Endothelial cell of umbilical vein (primary cell): ENCODE measurements at regions not wholly inside any gene's neighbourhood (a gene's known extent, or its start where the extent isn't known, plus 50 kb on each side); places are given as distances from the start of the nearest gene placed in this dataset.

ENCODE experiments used
- BruUV-seq: library from RNA; stranded (reverse); fragments of 400-500 nt; replicated peaks from 2 replicates; lab custom pipeline; 2021; lab: Mats Ljungman, UMichigan
- CTCF ChIA-PET: fragments of 300-600, 350-600 bp; sonication (Branson Sonifier 250); formaldehyde crosslinking; loops from one replicate; lab custom pipeline; 2021; ENCODE audit warnings: antibody characterized with exemption, inconsistent platforms; lab: Charles Lee
- POLR2A ChIA-PET: fragments of 300-600, 350-600 bp; sonication (Branson Sonifier 250); formaldehyde crosslinking; loops from one replicate; lab custom pipeline; 2021; ENCODE audit warnings: antibody characterized with exemption, inconsistent platforms; lab: Charles Lee
- DNase-seq: peaks from one replicate; pipeline ENCODE4 v3.0.0-alpha.2; 2011; ENCODE audit warnings: low read depth, low spot score
- FAIRE-seq: peaks from 2 replicates; lab custom pipeline; 2011; peaks lifted over from hg19 to GRCh38; lab: Jason Lieb, UNC
- H2AFZ ChIP-seq: 2 replicates; pipeline ENCODE4 v1.6.0; 2012; ENCODE audit warnings: low read depth, low read length, control low read depth, inconsistent platforms
- H3K27ac ChIP-seq: 2 replicates; pipeline ENCODE4 v1.5.1; 2011; ENCODE audit warnings: low read depth, mild to moderate bottlenecking, control low read depth, low read length, moderate library complexity; ENCODE audit not compliant: insufficient read depth
- H3K27me3 ChIP-seq, 2 experiments: 2 replicates each; pipeline versions ENCODE4 v1.6.0 to v1.6.1; 2011; ENCODE audit warnings: low read length in 2 of 2, mixed read lengths in 1 of 2; ENCODE audit not compliant: control insufficient read depth in 2 of 2, insufficient read depth in 2 of 2
- H3K36me3 ChIP-seq, 2 experiments: 2 replicates in 1 of 2; 3 replicates in 1 of 2; pipeline ENCODE4 v1.5.1; 2011; ENCODE audit warnings: low read length in 2 of 2, mild to moderate bottlenecking in 1 of 2, moderate library complexity in 1 of 2; ENCODE audit not compliant: control insufficient read depth in 2 of 2, insufficient read depth in 2 of 2; ENCODE audit errors: extremely low read depth in 1 of 2
- H3K4me1 ChIP-seq: 3 replicates; pipeline ENCODE4 v1.5.1; 2011; ENCODE audit warnings: mild to moderate bottlenecking, low read length; ENCODE audit not compliant: control insufficient read depth, insufficient read depth; ENCODE audit errors: extremely low read depth
- H3K4me2 ChIP-seq: 2 replicates; pipeline ENCODE4 v1.6.1; 2011; ENCODE audit warnings: low read length, control low read depth, mixed read lengths; ENCODE audit not compliant: insufficient read depth
- H3K4me3 ChIP-seq, 3 experiments: fragments of 200-600 bp in 1 of 3; sonication (generic), shearing (Covaris generic) in 1 of 3; replicated peaks in 1 of 3; 2 replicates each; pipeline ENCODE4 v1.5.1; 2011 to 2016; ENCODE audit warnings: control low read depth in 3 of 3, low read length in 3 of 3, mild to moderate bottlenecking in 2 of 3, inconsistent platforms in 1 of 3, low read depth in 1 of 3, moderate library complexity in 1 of 3; ENCODE audit not compliant: insufficient read depth in 1 of 3
- H3K79me2 ChIP-seq: 2 replicates; pipeline ENCODE4 v1.6.0; 2012; ENCODE audit warnings: low read length, inconsistent platforms; ENCODE audit not compliant: control insufficient read depth, insufficient read depth
- H3K9ac ChIP-seq: replicated peaks from 2 replicates; pipeline ENCODE3; 2011; ENCODE audit warnings: low read length, control low read depth; ENCODE audit not compliant: insufficient read depth; ENCODE audit errors: extremely low read depth
- H3K9me1 ChIP-seq: replicated peaks from 3 replicates; pipeline ENCODE4 v1.6.0; 2011; ENCODE audit warnings: mild to moderate bottlenecking, low read length; ENCODE audit not compliant: control insufficient read depth, insufficient read depth; ENCODE audit errors: extremely low read depth
- H3K9me3 ChIP-seq: replicated peaks from 2 replicates; pipeline ENCODE4 v1.5.1; 2012; ENCODE audit warnings: low read length, inconsistent platforms; ENCODE audit not compliant: control insufficient read depth, insufficient read depth
- H4K20me1 ChIP-seq: replicated peaks from 2 replicates; pipeline ENCODE3; 2011; ENCODE audit warnings: mild to moderate bottlenecking, low read length; ENCODE audit not compliant: control insufficient read depth, insufficient read depth; ENCODE audit errors: extremely low read depth
- CTCF ChIP-seq, 2 donors: IDR thresholded peaks; 1 replicate in 1 of 2; 2 replicates in 1 of 2; pipeline ENCODE4 v1.5.1; 2011; ENCODE audit warnings: low read length in 2 of 2, mild to moderate bottlenecking in 2 of 2, moderate library complexity in 2 of 2, control low read depth in 1 of 2, inconsistent platforms in 1 of 2, low read depth in 1 of 2; ENCODE audit not compliant: insufficient read depth in 1 of 2; ENCODE audit errors: extremely low read depth in 1 of 2
- EZH2 ChIP-seq: IDR thresholded peaks from 2 replicates; pipeline ENCODE4 v1.6.1; 2012; ENCODE audit warnings: borderline replicate concordance, low read depth, mild to moderate bottlenecking, moderate library complexity, low read length, inconsistent platforms; ENCODE audit not compliant: severe bottlenecking
- FOS ChIP-seq: IDR thresholded peaks from 2 replicates; pipeline ENCODE4 v1.6.1; 2011; ENCODE audit warnings: mild to moderate bottlenecking, low read length, moderate library complexity, borderline replicate concordance; ENCODE audit not compliant: insufficient read depth
- GATA2 ChIP-seq: IDR thresholded peaks from 2 replicates; pipeline ENCODE4 v1.7.0; 2011; ENCODE audit warnings: low read depth, mild to moderate bottlenecking, moderate library complexity, mixed read lengths, low read length; ENCODE audit not compliant: insufficient read length, insufficient read depth
- JUN ChIP-seq: IDR thresholded peaks from 2 replicates; pipeline ENCODE4 v1.6.1; 2011; ENCODE audit warnings: borderline replicate concordance, low read depth; ENCODE audit not compliant: insufficient read length, insufficient read depth
- MAX ChIP-seq: IDR thresholded peaks from 2 replicates; pipeline ENCODE4 v1.6.1; 2011; ENCODE audit not compliant: insufficient read depth, insufficient read length
- MYC ChIP-seq: IDR thresholded peaks from one replicate; pipeline ENCODE4 v1.6.1; 2011; ENCODE audit warnings: mild to moderate bottlenecking, low read depth, low read length
- POLR2A ChIP-seq: IDR thresholded peaks from 2 replicates; pipeline ENCODE4 v1.6.1; 2012; ENCODE audit warnings: low read depth, mild to moderate bottlenecking, control low read depth, low read length
- POLR2AphosphoS5 ChIP-seq: IDR thresholded peaks from 2 replicates; pipeline ENCODE4 v1.6.1; 2012; ENCODE audit warnings: low read depth, mild to moderate bottlenecking, control low read depth, low read length, moderate library complexity; ENCODE audit not compliant: insufficient read depth
- dilution Hi-C: fragments of 300-500 bp; cut with MboI; formaldehyde crosslinking; loops from one replicate; pipeline ENCODE4 v1.15.0; 2019; ENCODE audit warnings: low sequenced_read_pairs; ENCODE audit not compliant: extremely low pct_ligation_motif_present
- intact Hi-C: fragments of 100-400 bp; cut with micrococcal nuclease; formaldehyde crosslinking; loops from one replicate; pipeline ENCODE4 v1.10.0; 2022

- Histone ChIP-seq H3K4me1 (no peaks in the 10 kb centered on the region), H3K9me1 (no peaks in the 10 kb centered on the region), H3K9ac (no peak overlapping the region), H2AFZ (no peak overlapping the region), H3K4me3 (no peak overlapping the region), H3K79me2 (no peaks in the 10 kb centered on the region), H3K4me2 (no peak overlapping the region), H3K36me3 (no peaks in the 10 kb centered on the region), H3K9me3 (no peaks in the 10 kb centered on the region), H3K27ac (no peak overlapping the region), H3K27me3 (no peaks in the 10 kb centered on the region), H4K20me1 (no peaks in the 10 kb centered on the region)
- ChIA-PET POLR2A (no interaction called here), CTCF (no interaction called here)
- TF ChIP-seq CTCF (IDR thresholded peaks at IDR 0.05; ENCODE audit: extremely low read depth in 1 of 2, insufficient read depth in 1 of 2, low read depth in 1 of 2, low read length in 2 of 2): no peak
- no peak for TF ChIP-seq MAX
- no peak for TF ChIP-seq MYC
- TF ChIP-seq GATA2: no peak
- no peak for TF ChIP-seq POLR2A
- TF ChIP-seq EZH2: no peak
- TF ChIP-seq FOS: no peak
- TF ChIP-seq JUN: no peak
- no peak for TF ChIP-seq POLR2AphosphoS5
- FAIRE-seq: no peak
- dilution Hi-C loops: no loop called here
- intact Hi-C loops: no loop called here
- BruUV-seq: no TSS peak
- DNase-seq: no peak
Measured at GRCh38 chr6:119802464-119802863, 452.9 kb upstream of the MAN1A1 start.
